HCT116 (cell line): ENCODE measurements at regions not wholly inside any gene's neighbourhood (a gene's known extent, or its start where the extent isn't known, plus 50 kb on each side); places are given as distances from the start of the nearest gene placed in this dataset.

Experiments used
- ATAC-seq: fragments of 200-7000 bp; cut with Tn5 transposase; 2 replicates; pipeline ENCODE4 v1.9.1; 2020; ENCODE audit warnings: mild to moderate bottlenecking, moderate library complexity
- BruUV-seq: library from RNA; stranded (reverse); fragments of 400-500 nt; replicated peaks from 2 replicates; lab custom pipeline; 2021; lab: Mats Ljungman, UMichigan
- CTCF ChIA-PET: fragments of 300-600 bp; sonication (Branson Sonifier 250); formaldehyde crosslinking; loops from one replicate; lab custom pipeline; 2021; ENCODE audit warnings: antibody characterized with exemption; lab: Charles Lee
- POLR2A ChIA-PET: fragments of 300-600, 350-600 bp; sonication (Branson Sonifier 250); formaldehyde crosslinking; loops from one replicate; lab custom pipeline; 2021; ENCODE audit warnings: antibody characterized with exemption; lab: Charles Lee
- RAD21 ChIA-PET, 2 experiments: fragments of 300-600 bp; sonication (Branson Sonifier 250); formaldehyde crosslinking; loops; one replicate each; lab custom pipeline; 2023; ENCODE audit warnings: low total read pairs in 2 of 2; ENCODE audit not compliant: uncharacterized antibody in 2 of 2, unreplicated experiment in 2 of 2, low non-redundant PET in 1 of 2; lab: Charles Lee
- DNase-seq: peaks from one replicate; pipeline ENCODE4 v3.0.0-alpha.2; 2010; ENCODE audit warnings: low read depth, low spot score
- H2AFZ ChIP-seq: fragments of 200-600 bp; shearing (Covaris generic), sonication (generic); 2 replicates; pipeline ENCODE4 v1.6.1; 2017; ENCODE audit warnings: low read depth, mixed run types, mixed read lengths, antibody characterized with exemption, low read length; ENCODE audit not compliant: poor library complexity, severe bottlenecking
- H3K27ac ChIP-seq: 2 replicates; pipeline ENCODE4 v1.5.1; 2012; ENCODE audit warnings: low read depth, low read length
- H3K27me3 ChIP-seq: fragments of 200-600 bp; sonication (generic); 2 replicates; pipeline ENCODE4 v1.6.1; 2016; ENCODE audit warnings: mixed run types, low read length, mixed read lengths; ENCODE audit not compliant: insufficient read depth
- H3K36me3 ChIP-seq, 2 experiments: fragments of 200-500 bp in 1 of 2; fragments of 200-600 bp in 1 of 2; sonication (Bioruptor generic) in 1 of 2; sonication (generic) in 1 of 2; 2 replicates each; pipeline versions ENCODE4 v1.5.1 to v1.6.1; 2014 to 2016; ENCODE audit warnings: low read length in 2 of 2, inconsistent platforms in 1 of 2, mixed read lengths in 1 of 2, mixed run types in 1 of 2; ENCODE audit not compliant: insufficient read depth in 2 of 2, control insufficient read depth in 1 of 2
- H3K4me1 ChIP-seq, 2 experiments: fragments of 200-600 bp in 1 of 2; sonication (generic) in 1 of 2; 2 replicates each; pipeline versions ENCODE4 v1.5.1 to v1.6.1; 2012 to 2017; ENCODE audit warnings: low read length in 2 of 2, inconsistent platforms in 1 of 2, mild to moderate bottlenecking in 1 of 2, mixed read lengths in 1 of 2, mixed run types in 1 of 2, moderate library complexity in 1 of 2; ENCODE audit not compliant: insufficient read depth in 2 of 2, control insufficient read depth in 1 of 2
- H3K4me2 ChIP-seq: fragments of 200-600 bp; sonication (generic); 2 replicates; pipeline ENCODE4 v1.6.1; 2017; ENCODE audit warnings: mixed run types, low read length, mixed read lengths
- H3K4me3 ChIP-seq, 2 experiments: fragments of 200-600 bp in 1 of 2; sonication (generic) in 1 of 2; replicated peaks in 1 of 2; 2 replicates each; pipeline ENCODE4 v1.5.1; 2011 to 2016; ENCODE audit warnings: low read length in 2 of 2, control low read depth in 1 of 2, low read depth in 1 of 2, mild to moderate bottlenecking in 1 of 2, mixed read lengths in 1 of 2, mixed run types in 1 of 2
- H3K79me2 ChIP-seq: fragments of 200-600 bp; sonication (generic); 2 replicates; pipeline ENCODE4 v1.6.1; 2017; ENCODE audit warnings: mild to moderate bottlenecking, mixed run types, low read length, moderate library complexity, mixed read lengths; ENCODE audit not compliant: insufficient read depth
- H3K9ac ChIP-seq: fragments of 200-600 bp; sonication (generic); 2 replicates; pipeline ENCODE4 v1.6.1; 2016; ENCODE audit warnings: low read length, mixed read lengths
- H3K9me2 ChIP-seq: fragments of 200-600 bp; sonication (generic), shearing (Covaris generic); 2 replicates; pipeline ENCODE4 v1.6.1; 2017; ENCODE audit warnings: mixed run types, mild to moderate bottlenecking, moderate library complexity; ENCODE audit not compliant: insufficient read depth
- H3K9me3 ChIP-seq, 2 experiments: fragments of 200-500 bp in 1 of 2; fragments of 200-600 bp in 1 of 2; sonication (Bioruptor generic) in 1 of 2; sonication (generic) in 1 of 2; 2 replicates each; pipeline ENCODE4 v1.6.1; 2014 to 2017; ENCODE audit warnings: low read length in 2 of 2, mixed read lengths in 2 of 2, inconsistent platforms in 1 of 2, low read depth in 1 of 2, mild to moderate bottlenecking in 1 of 2, mixed run types in 1 of 2, moderate library complexity in 1 of 2; ENCODE audit not compliant: control insufficient read depth in 1 of 2, insufficient read depth in 1 of 2
- H4K20me1 ChIP-seq: fragments of 200-600 bp; sonication (generic), shearing (Covaris generic); 2 replicates; pipeline ENCODE4 v1.6.1; 2017; ENCODE audit warnings: mixed run types, mild to moderate bottlenecking, moderate library complexity; ENCODE audit not compliant: insufficient read depth
- CBX3 ChIP-seq: IDR thresholded peaks from 2 replicates; pipeline ENCODE4 v1.6.1; 2012; ENCODE audit warnings: low read depth
- EGR1 ChIP-seq: IDR thresholded peaks from 2 replicates; pipeline ENCODE4 v1.6.1; 2012; ENCODE audit warnings: low read depth
- EZH2 ChIP-seq: fragments of 200-600 bp; sonication (generic); IDR thresholded peaks from 2 replicates; pipeline ENCODE4 v1.6.1; 2017; ENCODE audit warnings: antibody characterized with exemption, mixed run types
- EZH2phosphoT487 ChIP-seq: fragments of 200-600 bp; IDR thresholded peaks from 2 replicates; pipeline ENCODE4 v1.6.1; 2018; ENCODE audit warnings: antibody characterized with exemption, borderline replicate concordance
- FOSL1 ChIP-seq: IDR thresholded peaks from 2 replicates; pipeline ENCODE4 v1.6.1; 2012; ENCODE audit warnings: low read depth
- JUND ChIP-seq: IDR thresholded peaks from 2 replicates; pipeline ENCODE4 v1.6.1; 2012
- POLR2A ChIP-seq: IDR thresholded peaks from 2 replicates; pipeline ENCODE4 v1.7.0; 2011; ENCODE audit warnings: borderline replicate concordance; ENCODE audit not compliant: insufficient read depth, insufficient read length; ENCODE audit errors: extremely low read depth
- POLR2AphosphoS5 ChIP-seq: IDR thresholded peaks from 2 replicates; pipeline ENCODE4 v1.6.1; 2011; ENCODE audit warnings: mild to moderate bottlenecking, low read depth, low read length, moderate library complexity
- RAD21 ChIP-seq: IDR thresholded peaks from 2 replicates; pipeline ENCODE4 v1.6.1; 2012; ENCODE audit warnings: low read depth, mild to moderate bottlenecking
- SP1 ChIP-seq: IDR thresholded peaks from 2 replicates; pipeline ENCODE4 v1.6.1; 2012; ENCODE audit warnings: low read depth
- SRF ChIP-seq: IDR thresholded peaks from 2 replicates; pipeline ENCODE4 v1.6.1; 2012; ENCODE audit warnings: low read depth
- TCF7L2 ChIP-seq: IDR thresholded peaks from 2 replicates; pipeline ENCODE4 v1.7.0; 2011; ENCODE audit warnings: borderline replicate concordance, inconsistent platforms; ENCODE audit not compliant: insufficient read depth, insufficient read length; ENCODE audit errors: extremely low read depth
- YY1 ChIP-seq: IDR thresholded peaks from 2 replicates; pipeline ENCODE4 v1.6.1; 2011; ENCODE audit warnings: low read length, low read depth, moderate library complexity, mild to moderate bottlenecking; ENCODE audit not compliant: insufficient replicate concordance; ENCODE audit errors: extremely low read depth
- ZFX ChIP-seq: fragments of 450-650 bp; IDR thresholded peaks from 2 replicates; pipeline ENCODE4 v1.6.1; 2017
- intact Hi-C: fragments of 100-400 bp; cut with micrococcal nuclease; formaldehyde crosslinking; loops from 2 replicates; pipeline ENCODE4 v1.10.0; 2022
- TF ChIP-seq, protein P1 (sequence below): IDR thresholded peaks from 2 replicates; pipeline ENCODE4 v1.6.1; 2012; ENCODE audit warnings: low read depth
- TF ChIP-seq, protein P2 (sequence below): IDR thresholded peaks from 2 replicates; pipeline ENCODE4 v1.6.1; 2011; ENCODE audit warnings: mild to moderate bottlenecking, low read length, moderate library complexity; ENCODE audit not compliant: insufficient replicate concordance; ENCODE audit errors: extremely low read depth
- TF ChIP-seq, protein P3 (sequence below), 3 experiments: fragments of 200-600 bp in 1 of 3; sonication (generic) in 1 of 3; IDR thresholded peaks in 2 of 3; conservative IDR thresholded peaks in 1 of 3; 2 replicates each; pipeline ENCODE4 v1.5.1; 2012 to 2017; ENCODE audit warnings: low read depth in 2 of 3, low read length in 2 of 3, antibody characterized with exemption in 1 of 3, borderline replicate concordance in 1 of 3, control low read depth in 1 of 3, mild to moderate bottlenecking in 1 of 3, mixed read lengths in 1 of 3, mixed run types in 1 of 3, moderate library complexity in 1 of 3; ENCODE audit not compliant: insufficient read depth in 1 of 3

GRCh38 chr4:22595684-22596083 lies 79.8 kb upstream of the ADGRA3 start:
- ATAC-seq (no peak), DNase-seq (no peak)
- Histone ChIP-seq H3K27ac (no peak overlapping the region), H3K27me3 (peaks cover 6% of the 10 kb centered on the region; the same call in 1 of the 2 replicates), H3K4me3 (no peak overlapping the region), H3K9ac (no peak overlapping the region), H3K9me3 (no peaks in the 10 kb centered on the region), H4K20me1 (no peaks in the 10 kb centered on the region), H3K9me2 (no peaks in the 10 kb centered on the region), H2AFZ (no peak overlapping the region), H3K36me3 (no peaks in the 10 kb centered on the region), H3K4me2 (no peak overlapping the region), H3K79me2 (no peaks in the 10 kb centered on the region), H3K4me1 (no peaks in the 10 kb centered on the region)
- TF ChIP-seq YY1 = no peak
- TF ChIP-seq, protein P1, sequence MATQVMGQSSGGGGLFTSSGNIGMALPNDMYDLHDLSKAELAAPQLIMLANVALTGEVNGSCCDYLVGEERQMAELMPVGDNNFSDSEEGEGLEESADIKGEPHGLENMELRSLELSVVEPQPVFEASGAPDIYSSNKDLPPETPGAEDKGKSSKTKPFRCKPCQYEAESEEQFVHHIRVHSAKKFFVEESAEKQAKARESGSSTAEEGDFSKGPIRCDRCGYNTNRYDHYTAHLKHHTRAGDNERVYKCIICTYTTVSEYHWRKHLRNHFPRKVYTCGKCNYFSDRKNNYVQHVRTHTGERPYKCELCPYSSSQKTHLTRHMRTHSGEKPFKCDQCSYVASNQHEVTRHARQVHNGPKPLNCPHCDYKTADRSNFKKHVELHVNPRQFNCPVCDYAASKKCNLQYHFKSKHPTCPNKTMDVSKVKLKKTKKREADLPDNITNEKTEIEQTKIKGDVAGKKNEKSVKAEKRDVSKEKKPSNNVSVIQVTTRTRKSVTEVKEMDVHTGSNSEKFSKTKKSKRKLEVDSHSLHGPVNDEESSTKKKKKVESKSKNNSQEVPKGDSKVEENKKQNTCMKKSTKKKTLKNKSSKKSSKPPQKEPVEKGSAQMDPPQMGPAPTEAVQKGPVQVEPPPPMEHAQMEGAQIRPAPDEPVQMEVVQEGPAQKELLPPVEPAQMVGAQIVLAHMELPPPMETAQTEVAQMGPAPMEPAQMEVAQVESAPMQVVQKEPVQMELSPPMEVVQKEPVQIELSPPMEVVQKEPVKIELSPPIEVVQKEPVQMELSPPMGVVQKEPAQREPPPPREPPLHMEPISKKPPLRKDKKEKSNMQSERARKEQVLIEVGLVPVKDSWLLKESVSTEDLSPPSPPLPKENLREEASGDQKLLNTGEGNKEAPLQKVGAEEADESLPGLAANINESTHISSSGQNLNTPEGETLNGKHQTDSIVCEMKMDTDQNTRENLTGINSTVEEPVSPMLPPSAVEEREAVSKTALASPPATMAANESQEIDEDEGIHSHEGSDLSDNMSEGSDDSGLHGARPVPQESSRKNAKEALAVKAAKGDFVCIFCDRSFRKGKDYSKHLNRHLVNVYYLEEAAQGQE = no peak
- no peak for TF ChIP-seq FOSL1
- TF ChIP-seq EGR1 = no peak
- no peak for TF ChIP-seq ZFX
- TF ChIP-seq, protein P2, sequence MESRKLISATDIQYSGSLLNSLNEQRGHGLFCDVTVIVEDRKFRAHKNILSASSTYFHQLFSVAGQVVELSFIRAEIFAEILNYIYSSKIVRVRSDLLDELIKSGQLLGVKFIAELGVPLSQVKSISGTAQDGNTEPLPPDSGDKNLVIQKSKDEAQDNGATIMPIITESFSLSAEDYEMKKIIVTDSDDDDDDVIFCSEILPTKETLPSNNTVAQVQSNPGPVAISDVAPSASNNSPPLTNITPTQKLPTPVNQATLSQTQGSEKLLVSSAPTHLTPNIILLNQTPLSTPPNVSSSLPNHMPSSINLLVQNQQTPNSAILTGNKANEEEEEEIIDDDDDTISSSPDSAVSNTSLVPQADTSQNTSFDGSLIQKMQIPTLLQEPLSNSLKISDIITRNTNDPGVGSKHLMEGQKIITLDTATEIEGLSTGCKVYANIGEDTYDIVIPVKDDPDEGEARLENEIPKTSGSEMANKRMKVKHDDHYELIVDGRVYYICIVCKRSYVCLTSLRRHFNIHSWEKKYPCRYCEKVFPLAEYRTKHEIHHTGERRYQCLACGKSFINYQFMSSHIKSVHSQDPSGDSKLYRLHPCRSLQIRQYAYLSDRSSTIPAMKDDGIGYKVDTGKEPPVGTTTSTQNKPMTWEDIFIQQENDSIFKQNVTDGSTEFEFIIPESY = no peak
- TF ChIP-seq JUND = no peak
- TF ChIP-seq POLR2AphosphoS5 = no peak
- TF ChIP-seq, protein P3, sequence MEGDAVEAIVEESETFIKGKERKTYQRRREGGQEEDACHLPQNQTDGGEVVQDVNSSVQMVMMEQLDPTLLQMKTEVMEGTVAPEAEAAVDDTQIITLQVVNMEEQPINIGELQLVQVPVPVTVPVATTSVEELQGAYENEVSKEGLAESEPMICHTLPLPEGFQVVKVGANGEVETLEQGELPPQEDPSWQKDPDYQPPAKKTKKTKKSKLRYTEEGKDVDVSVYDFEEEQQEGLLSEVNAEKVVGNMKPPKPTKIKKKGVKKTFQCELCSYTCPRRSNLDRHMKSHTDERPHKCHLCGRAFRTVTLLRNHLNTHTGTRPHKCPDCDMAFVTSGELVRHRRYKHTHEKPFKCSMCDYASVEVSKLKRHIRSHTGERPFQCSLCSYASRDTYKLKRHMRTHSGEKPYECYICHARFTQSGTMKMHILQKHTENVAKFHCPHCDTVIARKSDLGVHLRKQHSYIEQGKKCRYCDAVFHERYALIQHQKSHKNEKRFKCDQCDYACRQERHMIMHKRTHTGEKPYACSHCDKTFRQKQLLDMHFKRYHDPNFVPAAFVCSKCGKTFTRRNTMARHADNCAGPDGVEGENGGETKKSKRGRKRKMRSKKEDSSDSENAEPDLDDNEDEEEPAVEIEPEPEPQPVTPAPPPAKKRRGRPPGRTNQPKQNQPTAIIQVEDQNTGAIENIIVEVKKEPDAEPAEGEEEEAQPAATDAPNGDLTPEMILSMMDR (IDR thresholded peaks at IDR 0.05 in 2 of 3, conservative IDR thresholded peaks at IDR 0.05 in 1 of 3; ENCODE audit: borderline replicate concordance in 1 of 3, insufficient read depth in 1 of 3, low read depth in 2 of 3, low read length in 2 of 3) = no peak
- no peak for TF ChIP-seq SRF
- TF ChIP-seq EZH2 = no peak
- no peak for TF ChIP-seq RAD21
- TF ChIP-seq TCF7L2 = no peak
- no peak for TF ChIP-seq CBX3
- TF ChIP-seq EZH2phosphoT487 = no peak
- TF ChIP-seq POLR2A = no peak
- no peak for TF ChIP-seq SP1
- intact Hi-C loops = no loop called here
- RAD21 ChIA-PET = interaction anchor here (0.6 to 1.4 kb wide), 2 partner anchors 12 to 98 kb away, joined by 3 read pairs; no protein-coding TSS in a partner anchor
- POLR2A ChIA-PET = no interaction called here
- no TSS peak for BruUV-seq
- CTCF ChIA-PET = no interaction called here
